Upper lobe of left lung (tissue), 4 donors: ENCODE measurements at regions not wholly inside any gene's neighbourhood (a gene's known extent, or its start where the extent isn't known, plus 50 kb on each side); places are given as distances from the start of the nearest gene placed in this dataset.

Source experiments
- CTCF ChIP-seq, 6 experiments: fragments of 450-650 bp in 4 of 6; fragments of 200-600 bp in 2 of 6; sonication (generic) in 2 of 6; IDR thresholded peaks; one replicate each; pipeline ENCODE4 v1.5.1; 2016 to 2019; ENCODE audit warnings: antibody characterized with exemption in 6 of 6
- POLR2A ChIP-seq, 4 donors: fragments of 450-650 bp; IDR thresholded peaks; one replicate each; pipeline ENCODE4 v1.5.1; 2016 to 2017; ENCODE audit warnings: antibody characterized with exemption in 4 of 4, mild to moderate bottlenecking in 2 of 4
- POLR2AphosphoS5 ChIP-seq, 2 donors: sonication (generic); formaldehyde crosslinking; IDR thresholded peaks; one replicate each; pipeline ENCODE4 v1.5.1; 2017; ENCODE audit warnings: antibody characterized with exemption in 2 of 2

- TF ChIP-seq POLR2A (IDR thresholded peaks at IDR 0.05) (no peak), CTCF (IDR thresholded peaks at IDR 0.05) (no peak), POLR2AphosphoS5 (IDR thresholded peaks at IDR 0.05) (no peak)
Measured at GRCh38 chr2:239531456-239532241, 130.8 kb upstream of the HDAC4 start.
